WERI-Rb-1 (cell line): ENCODE measurements at regions not wholly inside any gene's neighbourhood (a gene's known extent, or its start where the extent isn't known, plus 50 kb on each side); places are given as distances from the start of the nearest gene placed in this dataset.

Experiments used
- DNase-seq: peaks from one replicate; pipeline ENCODE4 v3.0.0-alpha.2; 2020
- H3K27ac ChIP-seq: fragments of 250-450 bp; sonication (Bioruptor Pico); 2 replicates; pipeline ENCODE4 v1.5.1; 2020; ENCODE audit warnings: mild to moderate bottlenecking, moderate library complexity
- H3K27me3 ChIP-seq: fragments of 250-450 bp; sonication (Bioruptor Pico); 2 replicates; pipeline ENCODE4 v1.5.1; 2021; ENCODE audit warnings: mild to moderate bottlenecking, low read depth, moderate library complexity; ENCODE audit not compliant: insufficient read depth, severe bottlenecking
- H3K36me3 ChIP-seq: fragments of 250-450 bp; sonication (Bioruptor Pico); 2 replicates; pipeline ENCODE4 v1.5.1; 2020; ENCODE audit warnings: mild to moderate bottlenecking, moderate library complexity
- H3K4me3 ChIP-seq: 2 replicates; pipeline ENCODE4 v1.5.1; 2011; ENCODE audit warnings: low read depth, mild to moderate bottlenecking, control low read depth, low read length
- H3K9me3 ChIP-seq: fragments of 250-450 bp; sonication (Bioruptor Pico); 2 replicates; pipeline ENCODE4 v1.5.1; 2021; ENCODE audit warnings: mild to moderate bottlenecking, moderate library complexity; ENCODE audit not compliant: severe bottlenecking
- TF ChIP-seq, protein P1 (sequence below): IDR thresholded peaks from 2 replicates; pipeline ENCODE4 v1.5.1; 2011; ENCODE audit warnings: low read depth, mild to moderate bottlenecking, control low read depth, inconsistent platforms, low read length

- H3K27me3 ChIP-seq = no peaks in the 10 kb centered on the region
- H3K9me3 ChIP-seq = no peaks in the 10 kb centered on the region
- no peak for DNase-seq
- no peak overlapping the region for H3K27ac ChIP-seq
- no peaks in the 10 kb centered on the region for H3K36me3 ChIP-seq
- H3K4me3 ChIP-seq = no peak overlapping the region
- TF ChIP-seq, protein P1, sequence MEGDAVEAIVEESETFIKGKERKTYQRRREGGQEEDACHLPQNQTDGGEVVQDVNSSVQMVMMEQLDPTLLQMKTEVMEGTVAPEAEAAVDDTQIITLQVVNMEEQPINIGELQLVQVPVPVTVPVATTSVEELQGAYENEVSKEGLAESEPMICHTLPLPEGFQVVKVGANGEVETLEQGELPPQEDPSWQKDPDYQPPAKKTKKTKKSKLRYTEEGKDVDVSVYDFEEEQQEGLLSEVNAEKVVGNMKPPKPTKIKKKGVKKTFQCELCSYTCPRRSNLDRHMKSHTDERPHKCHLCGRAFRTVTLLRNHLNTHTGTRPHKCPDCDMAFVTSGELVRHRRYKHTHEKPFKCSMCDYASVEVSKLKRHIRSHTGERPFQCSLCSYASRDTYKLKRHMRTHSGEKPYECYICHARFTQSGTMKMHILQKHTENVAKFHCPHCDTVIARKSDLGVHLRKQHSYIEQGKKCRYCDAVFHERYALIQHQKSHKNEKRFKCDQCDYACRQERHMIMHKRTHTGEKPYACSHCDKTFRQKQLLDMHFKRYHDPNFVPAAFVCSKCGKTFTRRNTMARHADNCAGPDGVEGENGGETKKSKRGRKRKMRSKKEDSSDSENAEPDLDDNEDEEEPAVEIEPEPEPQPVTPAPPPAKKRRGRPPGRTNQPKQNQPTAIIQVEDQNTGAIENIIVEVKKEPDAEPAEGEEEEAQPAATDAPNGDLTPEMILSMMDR = no peak
Measured at GRCh38 chr7:46929359-46929758, 652.6 kb downstream of the TNS3 start.

GRCh38 chr7:46928719-46929118 is 653.2 kb downstream of the TNS3 start:
- H3K9me3 ChIP-seq = no peaks in the 10 kb centered on the region
- no peaks in the 10 kb centered on the region for H3K36me3 ChIP-seq
- TF ChIP-seq, protein P1 = no peak
- no peak overlapping the region for H3K4me3 ChIP-seq
- DNase-seq = no peak
- no peaks in the 10 kb centered on the region for H3K27me3 ChIP-seq
- H3K27ac ChIP-seq = no peak overlapping the region

DNA sequence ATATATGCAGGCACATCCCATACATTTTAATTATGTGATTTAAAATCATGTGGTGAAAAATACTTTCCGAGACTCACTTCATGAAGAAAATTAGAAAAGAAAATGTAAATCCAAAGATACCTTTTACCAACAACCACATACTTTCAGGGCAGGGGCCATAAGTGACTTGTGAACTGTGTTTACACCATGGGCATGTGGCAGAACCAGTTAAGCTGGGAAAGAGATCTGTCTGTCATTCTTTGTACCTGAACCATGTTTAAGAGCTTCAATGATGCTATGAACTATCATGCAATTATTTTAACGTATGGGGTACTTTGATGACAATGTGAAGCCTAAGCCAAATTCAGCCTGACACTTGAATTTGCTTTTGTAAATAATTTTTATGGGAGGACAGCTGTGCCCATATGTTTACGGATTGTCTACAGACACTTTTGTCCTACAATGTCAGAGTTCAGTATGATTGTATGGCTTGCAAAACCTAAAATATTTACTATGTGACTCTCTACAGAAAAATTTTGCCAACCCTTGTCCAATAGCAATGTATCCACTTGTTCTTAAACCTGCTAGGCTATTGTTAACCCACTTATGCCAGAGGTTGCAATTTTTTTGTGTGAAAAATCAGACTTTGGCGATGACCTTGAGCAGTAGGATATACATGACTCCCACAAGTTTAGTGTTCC is 654.6 kb downstream of the TNS3 start:
- TF ChIP-seq, protein P1 = no peak
- H3K4me3 ChIP-seq = no peak overlapping the region
- no peaks in the 10 kb centered on the region for H3K27me3 ChIP-seq
- no peaks in the 10 kb centered on the region for H3K36me3 ChIP-seq
- no peaks in the 10 kb centered on the region for H3K9me3 ChIP-seq
- H3K27ac ChIP-seq = no peak overlapping the region
- DNase-seq = no peak

DNA sequence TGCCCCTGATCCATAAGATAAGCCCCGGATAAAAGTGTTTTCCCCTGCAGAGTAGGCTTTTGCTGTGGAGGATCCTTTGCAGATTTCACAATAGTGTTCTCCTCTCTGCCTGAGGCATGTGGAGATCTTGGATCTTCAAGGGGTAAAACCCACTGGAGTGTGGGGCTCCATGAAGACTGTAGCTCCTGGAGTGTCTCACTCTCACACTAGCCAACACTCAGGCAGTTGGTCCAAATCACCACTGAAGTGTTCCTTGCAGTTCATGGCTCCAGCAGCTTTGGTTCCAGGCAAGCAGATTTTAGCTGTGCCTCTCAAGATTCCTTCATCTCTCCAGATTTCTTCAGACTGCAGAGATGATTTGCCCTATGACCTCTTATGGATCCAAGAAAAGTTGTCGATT is 665.3 kb downstream of the TNS3 start:
- H3K36me3 ChIP-seq = no peaks in the 10 kb centered on the region
- no peaks in the 10 kb centered on the region for H3K9me3 ChIP-seq
- no peak for DNase-seq
- TF ChIP-seq, protein P1 = no peak
- no peak overlapping the region for H3K27ac ChIP-seq
- H3K27me3 ChIP-seq = no peaks in the 10 kb centered on the region
- H3K4me3 ChIP-seq = no peak overlapping the region

- no peak overlapping the region for H3K4me3 ChIP-seq
- H3K27me3 ChIP-seq = no peaks in the 10 kb centered on the region
- TF ChIP-seq, protein P1 = no peak
- H3K27ac ChIP-seq = no peak overlapping the region
- H3K9me3 ChIP-seq = no peaks in the 10 kb centered on the region
- no peaks in the 10 kb centered on the region for H3K36me3 ChIP-seq
- DNase-seq = no peak
Measured at GRCh38 chr7:46912692-46913091, 669.2 kb downstream of the TNS3 start.

DNA sequence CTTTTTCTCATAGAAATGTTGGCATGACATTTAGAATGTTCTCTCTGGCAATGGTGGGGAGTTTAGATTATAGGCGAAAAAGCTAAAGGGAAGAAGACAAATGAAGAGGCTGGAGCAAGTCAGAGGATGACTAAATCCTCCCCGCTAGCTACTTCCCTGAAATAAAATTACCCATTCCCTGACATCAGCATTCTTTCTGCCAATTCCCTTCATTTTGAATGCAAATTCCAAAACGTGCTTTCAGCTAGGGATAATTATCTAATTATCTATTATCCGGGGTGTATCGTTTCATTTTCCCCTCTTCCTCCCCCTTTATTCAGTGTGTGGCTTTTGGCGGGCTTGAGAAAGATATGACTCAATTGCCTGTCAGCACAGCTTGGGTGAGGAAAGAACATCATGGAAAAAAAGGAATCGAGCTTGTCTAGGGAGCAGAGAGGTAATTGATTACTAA is 672.3 kb downstream of the TNS3 start:
- no peak overlapping the region for H3K27ac ChIP-seq
- H3K4me3 ChIP-seq = no peak overlapping the region
- no peak for DNase-seq
- no peaks in the 10 kb centered on the region for H3K9me3 ChIP-seq
- H3K27me3 ChIP-seq = no peaks in the 10 kb centered on the region
- no peaks in the 10 kb centered on the region for H3K36me3 ChIP-seq
- TF ChIP-seq, protein P1 = no peak
